ENCODE measurements at regions not wholly inside any gene's neighbourhood (a gene's known extent, or its start where the extent isn't known, plus 50 kb on each side); places are given as distances from the start of the nearest gene placed in this dataset.

DNA sequence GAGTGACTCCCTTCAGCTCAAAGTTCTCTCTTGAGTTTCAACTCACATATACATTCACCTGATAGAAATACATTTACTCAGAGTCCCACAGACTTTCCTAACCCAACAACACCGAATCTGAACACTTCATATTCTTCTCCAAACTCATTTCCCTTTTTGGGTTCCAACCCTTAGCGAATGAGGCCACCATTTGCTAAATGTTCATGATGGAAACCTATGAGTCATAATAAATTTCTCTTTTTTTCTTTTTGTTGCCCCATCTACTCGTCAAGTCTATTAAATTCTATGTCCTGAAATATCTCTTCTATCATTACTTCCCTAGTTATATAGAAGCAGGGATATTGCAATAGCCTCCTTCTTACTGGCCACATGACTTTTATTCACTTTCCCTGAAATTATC lies 100.1 kb downstream of the HLX start:
- TF ChIP-seq EZH2 (conservative IDR thresholded peaks at IDR 0.05; ENCODE audit: low read depth, low read length) (no peak), MTF1 (CRISPR knock-in tag; IDR thresholded peaks at IDR 0.05) (no peak), ZNF431 (CRISPR knock-in tag; IDR thresholded peaks at IDR 0.05; ENCODE audit: borderline replicate concordance, low read depth) (no peak), NCOA1 (CRISPR knock-in tag; IDR thresholded peaks at IDR 0.05) (no peak), ZNF674 (CRISPR knock-in tag; IDR thresholded peaks at IDR 0.05; ENCODE audit: low read depth) (no peak), EP300 (IDR thresholded peaks at IDR 0.05; ENCODE audit: low read depth in 2 of 2, low read length in 2 of 2) (no peak), EP300 (CRISPR knock-in tag; IDR thresholded peaks at IDR 0.05; ENCODE audit: borderline replicate concordance) (no peak), ZZZ3 (CRISPR knock-in tag; IDR thresholded peaks at IDR 0.05; ENCODE audit: borderline replicate concordance) (no peak)
- TF ChIP-seq, protein P1, sequence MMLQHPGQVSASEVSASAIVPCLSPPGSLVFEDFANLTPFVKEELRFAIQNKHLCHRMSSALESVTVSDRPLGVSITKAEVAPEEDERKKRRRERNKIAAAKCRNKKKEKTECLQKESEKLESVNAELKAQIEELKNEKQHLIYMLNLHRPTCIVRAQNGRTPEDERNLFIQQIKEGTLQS (CRISPR knock-in tag; IDR thresholded peaks at IDR 0.05) = no peak
- TF ChIP-seq, protein P2, sequence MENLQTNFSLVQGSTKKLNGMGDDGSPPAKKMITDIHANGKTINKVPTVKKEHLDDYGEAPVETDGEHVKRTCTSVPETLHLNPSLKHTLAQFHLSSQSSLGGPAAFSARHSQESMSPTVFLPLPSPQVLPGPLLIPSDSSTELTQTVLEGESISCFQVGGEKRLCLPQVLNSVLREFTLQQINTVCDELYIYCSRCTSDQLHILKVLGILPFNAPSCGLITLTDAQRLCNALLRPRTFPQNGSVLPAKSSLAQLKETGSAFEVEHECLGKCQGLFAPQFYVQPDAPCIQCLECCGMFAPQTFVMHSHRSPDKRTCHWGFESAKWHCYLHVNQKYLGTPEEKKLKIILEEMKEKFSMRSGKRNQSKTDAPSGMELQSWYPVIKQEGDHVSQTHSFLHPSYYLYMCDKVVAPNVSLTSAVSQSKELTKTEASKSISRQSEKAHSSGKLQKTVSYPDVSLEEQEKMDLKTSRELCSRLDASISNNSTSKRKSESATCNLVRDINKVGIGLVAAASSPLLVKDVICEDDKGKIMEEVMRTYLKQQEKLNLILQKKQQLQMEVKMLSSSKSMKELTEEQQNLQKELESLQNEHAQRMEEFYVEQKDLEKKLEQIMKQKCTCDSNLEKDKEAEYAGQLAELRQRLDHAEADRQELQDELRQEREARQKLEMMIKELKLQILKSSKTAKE (CRISPR knock-in tag; IDR thresholded peaks at IDR 0.05; ENCODE audit: borderline replicate concordance) = no peak

Measured in HepG2 (cell line).